ENCODE measurements at regions not wholly inside any gene's neighbourhood (a gene's known extent, or its start where the extent isn't known, plus 50 kb on each side); places are given as distances from the start of the nearest gene placed in this dataset.

GRCh38 chr13:37427843-37428494 is 170.6 kb downstream of the POSTN start:
- intact Hi-C loops (cut with DNase I), result no loop called here
- DNase-seq, result no peak
- Histone ChIP-seq H3K4me1 (replicated peaks in 1 of 2) (no peaks in the 10 kb centered on the region), H3K36me3 (replicated peaks in 1 of 2) (no peaks in the 10 kb centered on the region), H3K4me3 (no peak overlapping the region), H3K27me3 (no peaks in the 10 kb centered on the region), H3K27ac (no peak overlapping the region), H3K9me3 (replicated peaks in 1 of 3) (no peaks in the 10 kb centered on the region)
- TF ChIP-seq POLR2A (IDR thresholded peaks at IDR 0.05) (no peak), CTCF (IDR thresholded peaks at IDR 0.05) (no peak)
- 28 to 42% (median 31%) methylated on average over 3 of the region's 3 CpGs for WGBS, 4 donors

- Histone ChIP-seq H3K4me3 (no peak overlapping the region), H3K27me3 (no peaks in the 10 kb centered on the region), H3K27ac (no peak overlapping the region), H3K4me1 (replicated peaks in 1 of 2) (no peaks in the 10 kb centered on the region), H3K36me3 (replicated peaks in 1 of 2) (no peaks in the 10 kb centered on the region), H3K9me3 (replicated peaks in 1 of 3) (no peaks in the 10 kb centered on the region)
- TF ChIP-seq CTCF (IDR thresholded peaks at IDR 0.05), result no peak
- TF ChIP-seq POLR2A (IDR thresholded peaks at IDR 0.05), result no peak
- 40 to 63% (median 53%) methylated on average over 2 of the region's 2 CpGs for WGBS, 4 donors
- intact Hi-C loops (cut with DNase I), result no loop called here
- no peak for DNase-seq
Observed at GRCh38 chr13:37418490-37418889, 180.1 kb downstream of the POSTN start.

GRCh38 chr13:37417060-37417441 is 181.5 kb downstream of the POSTN start:
- intact Hi-C loops (cut with DNase I), result no loop called here
- TF ChIP-seq CTCF (IDR thresholded peaks at IDR 0.05), result no peak
- no peak for DNase-seq
- H3K4me1 ChIP-seq (replicated peaks in 1 of 2), result no peaks in the 10 kb centered on the region
- H3K27ac ChIP-seq, result no peak overlapping the region
- WGBS, 4 donors, result 51 to 55% (median 53%) methylated on average over 3 of the region's 3 CpGs
- no peak overlapping the region for H3K4me3 ChIP-seq
- no peaks in the 10 kb centered on the region for H3K9me3 ChIP-seq (replicated peaks in 1 of 3)
- no peaks in the 10 kb centered on the region for H3K27me3 ChIP-seq
- H3K36me3 ChIP-seq (replicated peaks in 1 of 2), result no peaks in the 10 kb centered on the region

- DNase-seq, result no peak
- intact Hi-C loops (cut with DNase I), result no loop called here
- WGBS, 4 donors, result 69 to 73% (median 69%) methylated on average over 2 of the region's 2 CpGs
- Histone ChIP-seq H3K9me3 (replicated peaks in 1 of 3) (no peaks in the 10 kb centered on the region), H3K4me1 (replicated peaks in 1 of 2) (no peaks in the 10 kb centered on the region), H3K36me3 (replicated peaks in 1 of 2) (no peaks in the 10 kb centered on the region), H3K4me3 (no peak overlapping the region), H3K27ac (no peak overlapping the region), H3K27me3 (no peaks in the 10 kb centered on the region)
- TF ChIP-seq CTCF (IDR thresholded peaks at IDR 0.05) (no peak), POLR2A (IDR thresholded peaks at IDR 0.05) (no peak)
Observed at GRCh38 chr13:37416291-37417059, 182.1 kb downstream of the POSTN start.
